Dedifferentiated amniotic fluid mesenchymal stem cell (primary cell): ENCODE measurements at regions not wholly inside any gene's neighbourhood (a gene's known extent, or its start where the extent isn't known, plus 50 kb on each side); places are given as distances from the start of the nearest gene placed in this dataset.

Experiments used
- DNase-seq: peaks from one replicate; pipeline ENCODE4 v3.0.0-alpha.2; 2016; ENCODE audit errors: extremely low spot score

GRCh38 chr22:48391820-48392219 is 1435.9 kb downstream of the BRD1 start:
- DNase-seq = no peak

GRCh38 chr22:48391171-48391711 is 1436.4 kb downstream of the BRD1 start:
- DNase-seq = no peak

DNA sequence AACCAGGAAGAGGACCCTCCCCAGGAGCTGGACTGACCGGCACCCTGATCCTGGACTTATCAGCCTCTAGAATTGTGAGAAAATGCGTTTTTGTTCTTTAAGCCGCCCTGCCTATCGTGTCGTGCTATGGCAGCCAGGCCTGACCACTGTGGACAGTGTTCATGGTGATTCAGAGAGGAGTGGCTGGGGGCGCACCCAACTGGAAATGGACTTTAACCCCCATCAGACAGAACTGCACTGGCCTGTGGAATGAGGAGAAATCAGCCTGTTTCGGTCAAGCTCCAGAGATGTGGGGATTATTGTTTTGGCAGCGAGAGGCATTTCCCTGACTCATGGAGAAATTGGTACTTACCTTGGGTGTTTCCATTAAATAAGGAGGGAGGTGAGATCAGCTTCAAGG is 1437.8 kb downstream of the BRD1 start:
- no peak for DNase-seq

DNA sequence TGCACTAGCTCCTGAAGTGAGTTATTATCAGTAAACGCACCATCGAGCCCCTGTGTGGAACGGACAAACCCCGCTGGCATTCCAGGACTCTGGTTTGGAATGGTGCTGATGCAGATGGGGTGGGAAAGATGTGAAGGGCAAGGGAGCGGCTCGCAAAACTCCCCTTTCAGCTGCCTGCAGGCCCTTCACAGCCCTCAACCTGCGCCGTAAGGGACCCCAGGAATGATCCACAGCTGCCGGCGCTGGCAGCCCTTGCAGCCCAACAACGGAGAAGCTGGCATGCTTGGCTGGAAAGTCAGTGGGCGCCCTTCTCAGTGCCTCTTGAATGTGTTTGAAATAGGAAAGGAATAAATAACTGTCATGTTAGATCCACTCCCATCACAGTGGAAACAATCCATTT is 1445.5 kb downstream of the BRD1 start:
- DNase-seq = no peak

GRCh38 chr22:48380016-48380665 is 1447.5 kb downstream of the BRD1 start:
- DNase-seq = no peak

GRCh38 chr22:48379371-48379770 is 1448.3 kb downstream of the BRD1 start:
- DNase-seq = no peak

DNA sequence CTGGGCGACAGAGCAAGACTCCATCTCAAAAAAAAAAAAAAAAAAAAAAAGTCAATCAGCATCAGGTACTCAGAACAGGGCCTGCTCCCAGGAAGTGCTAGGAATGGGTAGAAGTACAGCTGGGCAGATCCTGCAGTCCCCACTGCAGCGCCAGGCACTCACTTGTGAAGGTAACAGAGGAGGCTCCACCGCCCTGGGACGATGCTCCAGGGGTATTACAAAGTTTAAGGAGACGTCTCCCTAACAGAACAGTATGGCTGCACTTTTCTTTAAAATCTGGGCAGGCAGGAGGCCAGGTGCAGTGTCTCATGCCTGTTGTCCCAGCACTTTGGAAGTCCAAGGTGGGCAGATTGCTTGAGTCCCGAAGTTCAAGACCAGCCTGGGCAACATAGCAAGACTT is 1449.0 kb downstream of the BRD1 start:
- DNase-seq = no peak

DNA sequence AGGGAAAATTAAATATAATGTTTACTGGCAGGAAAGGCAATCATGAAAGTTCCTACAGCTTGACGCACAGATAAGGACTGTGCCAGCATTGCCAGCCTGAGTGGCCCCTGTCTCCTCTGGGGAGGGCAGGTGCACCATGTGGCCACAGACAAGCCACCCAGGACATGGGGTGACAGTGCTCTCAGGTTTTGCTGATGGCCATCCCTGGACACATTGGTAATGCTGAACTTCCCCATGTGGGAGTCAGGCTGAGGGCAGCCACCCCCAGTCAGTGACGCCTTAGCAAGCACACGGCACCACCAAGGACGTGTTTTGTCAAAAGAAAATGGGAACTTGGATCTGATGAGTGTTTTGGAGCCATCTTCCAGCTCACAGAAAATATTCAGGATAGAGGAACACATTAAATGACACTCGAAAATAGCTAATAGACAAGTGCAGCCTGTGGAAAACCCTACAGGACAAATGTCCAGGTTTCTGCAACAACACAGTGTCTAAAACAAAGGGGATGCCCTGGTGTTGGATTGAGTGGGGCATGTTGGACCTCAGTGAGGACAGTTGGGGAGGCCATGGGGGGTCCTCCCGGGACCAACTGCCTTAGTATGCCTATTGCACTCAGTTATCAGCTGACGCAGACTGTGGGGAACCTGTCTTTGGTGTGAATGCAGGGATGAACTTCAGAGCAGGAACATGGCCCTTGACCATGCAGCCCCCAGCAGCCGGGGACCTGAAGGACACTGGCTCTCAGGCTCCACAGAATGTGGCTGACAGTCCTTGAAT is 1450.5 kb downstream of the BRD1 start:
- DNase-seq = no peak

GRCh38 chr22:48376428-48376827 is 1451.2 kb downstream of the BRD1 start:
- DNase-seq = no peak

DNA sequence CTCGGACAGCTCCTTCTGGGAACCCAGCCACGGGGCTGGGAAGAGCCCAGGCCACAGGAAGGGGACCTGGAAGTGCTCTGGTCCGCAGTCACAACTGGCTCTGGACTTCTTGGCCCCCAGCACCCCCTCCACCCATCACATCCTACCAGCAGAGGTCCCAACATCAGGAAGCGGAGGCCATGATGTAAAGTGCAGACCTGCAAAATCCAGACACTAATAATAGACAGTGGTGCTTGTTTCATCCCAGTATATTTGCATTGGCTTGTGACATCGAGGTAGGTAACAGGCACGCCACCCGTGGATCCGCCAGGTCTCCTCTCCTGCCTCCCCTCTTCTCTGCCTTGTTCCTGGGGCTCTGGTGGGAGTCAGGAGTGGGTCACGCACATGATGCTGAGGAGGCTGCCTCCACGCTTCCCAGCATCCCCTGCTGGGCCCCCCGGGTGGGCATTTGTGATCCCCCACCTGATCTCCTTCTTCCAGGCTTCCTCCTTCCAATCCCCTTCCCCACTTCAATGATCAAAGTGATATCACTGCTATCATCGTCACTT is 1454.0 kb downstream of the BRD1 start:
- no peak for DNase-seq

GRCh38 chr22:48372390-48372789 is 1455.3 kb downstream of the BRD1 start:
- DNase-seq = no peak

GRCh38 chr22:48371391-48371790 is 1456.3 kb downstream of the BRD1 start:
- no peak for DNase-seq

- no peak for DNase-seq
These were observed 1457.0 kb downstream of the BRD1 start for GRCh38 chr22:48370508-48371325.

GRCh38 chr22:48369789-48370507 is 1457.7 kb downstream of the BRD1 start:
- no peak for DNase-seq

DNA sequence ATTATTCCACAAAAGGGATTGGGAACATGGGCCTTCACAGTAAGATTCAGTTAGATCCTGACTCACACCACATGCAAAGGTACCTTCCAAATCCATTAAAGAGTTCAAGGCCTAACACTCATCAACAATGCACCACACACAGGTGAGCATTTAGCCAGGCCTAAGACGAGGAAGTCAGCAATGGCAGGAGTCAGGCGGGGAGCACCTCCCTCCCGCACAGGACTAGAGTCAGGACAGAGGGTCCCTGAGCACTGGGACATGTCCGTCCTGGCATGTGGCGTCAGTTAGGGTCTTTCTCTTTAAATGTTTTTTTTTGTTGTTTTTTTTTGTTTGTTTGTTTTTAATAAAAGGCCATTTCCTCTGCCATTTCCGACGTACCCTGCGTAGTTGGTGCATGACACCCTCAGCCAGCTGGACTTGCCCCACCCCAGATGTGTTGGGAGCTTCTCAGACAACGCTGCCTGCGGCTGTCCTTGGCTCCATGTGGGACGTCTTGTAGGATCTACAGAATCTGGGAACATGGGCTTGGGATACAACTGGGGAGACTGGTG is 1458.6 kb downstream of the BRD1 start:
- DNase-seq = no peak

GRCh38 chr22:48367731-48368130 is 1459.9 kb downstream of the BRD1 start:
- no peak for DNase-seq

DNA sequence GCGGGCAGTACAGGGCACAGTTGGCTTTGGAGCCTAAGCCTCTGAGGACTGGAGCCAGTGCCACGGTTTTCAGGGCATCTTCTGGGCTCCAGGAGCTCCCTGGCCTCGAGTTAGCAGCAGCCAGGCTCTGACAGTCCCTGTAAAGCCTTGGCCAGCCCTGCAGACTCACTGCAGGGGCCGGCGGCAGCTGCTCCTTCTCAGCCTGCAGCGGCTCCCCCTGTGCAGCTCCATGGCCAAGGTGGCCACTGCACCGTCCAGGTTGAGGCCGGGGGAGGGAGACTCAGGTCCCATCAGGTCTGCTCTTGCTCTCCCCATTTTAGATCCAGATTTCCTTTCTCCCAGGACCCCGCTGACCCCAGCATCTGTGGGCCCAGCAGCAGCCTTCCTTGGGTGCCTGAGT is 1461.1 kb downstream of the BRD1 start:
- no peak for DNase-seq

GRCh38 chr22:48366056-48366455 is 1461.6 kb downstream of the BRD1 start:
- DNase-seq = no peak

GRCh38 chr22:48365386-48365785 is 1462.3 kb downstream of the BRD1 start:
- no peak for DNase-seq

GRCh38 chr22:48362721-48363404 is 1464.8 kb downstream of the BRD1 start:
- no peak for DNase-seq
